GM12875 (cell line): ENCODE measurements at regions not wholly inside any gene's neighbourhood (a gene's known extent, or its start where the extent isn't known, plus 50 kb on each side); places are given as distances from the start of the nearest gene placed in this dataset.
"Not testable (repeated sequence)": the region's sequence is repeated elsewhere in the genome, so short reads cannot be mapped to it uniquely, and the experiment has no call there.

Experiments
- H3K4me3 ChIP-seq: one replicate; pipeline ENCODE4 v1.5.1; 2011; ENCODE audit warnings: low read depth, low read length, control low read depth
- TF ChIP-seq, protein P1 (sequence below): IDR thresholded peaks from 2 replicates; pipeline ENCODE4 v1.5.1; 2011; ENCODE audit warnings: low read depth, mild to moderate bottlenecking, control low read depth, inconsistent platforms, low read length, moderate library complexity, borderline replicate concordance; ENCODE audit not compliant: insufficient read depth

DNA sequence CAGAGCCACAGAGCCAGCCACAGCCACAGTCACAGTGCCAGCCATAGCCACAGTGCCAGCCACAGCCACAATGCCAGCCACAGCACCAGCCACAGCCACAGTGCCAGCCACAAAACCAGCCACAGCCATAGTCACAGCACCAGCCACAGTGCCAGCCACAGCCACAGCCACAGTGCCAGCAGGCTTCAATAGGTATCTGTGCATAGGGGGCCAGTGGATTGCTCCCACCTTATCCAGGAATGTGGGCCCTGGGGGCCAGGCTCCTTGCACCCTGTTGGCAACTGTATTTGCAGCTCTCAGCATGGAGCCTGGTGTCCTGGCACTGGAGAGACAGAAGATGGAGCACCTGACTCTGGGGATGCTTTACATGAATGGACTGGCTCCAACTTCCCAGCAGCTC is 111.7 kb upstream of the IRX2 start:
- TF ChIP-seq, protein P1, sequence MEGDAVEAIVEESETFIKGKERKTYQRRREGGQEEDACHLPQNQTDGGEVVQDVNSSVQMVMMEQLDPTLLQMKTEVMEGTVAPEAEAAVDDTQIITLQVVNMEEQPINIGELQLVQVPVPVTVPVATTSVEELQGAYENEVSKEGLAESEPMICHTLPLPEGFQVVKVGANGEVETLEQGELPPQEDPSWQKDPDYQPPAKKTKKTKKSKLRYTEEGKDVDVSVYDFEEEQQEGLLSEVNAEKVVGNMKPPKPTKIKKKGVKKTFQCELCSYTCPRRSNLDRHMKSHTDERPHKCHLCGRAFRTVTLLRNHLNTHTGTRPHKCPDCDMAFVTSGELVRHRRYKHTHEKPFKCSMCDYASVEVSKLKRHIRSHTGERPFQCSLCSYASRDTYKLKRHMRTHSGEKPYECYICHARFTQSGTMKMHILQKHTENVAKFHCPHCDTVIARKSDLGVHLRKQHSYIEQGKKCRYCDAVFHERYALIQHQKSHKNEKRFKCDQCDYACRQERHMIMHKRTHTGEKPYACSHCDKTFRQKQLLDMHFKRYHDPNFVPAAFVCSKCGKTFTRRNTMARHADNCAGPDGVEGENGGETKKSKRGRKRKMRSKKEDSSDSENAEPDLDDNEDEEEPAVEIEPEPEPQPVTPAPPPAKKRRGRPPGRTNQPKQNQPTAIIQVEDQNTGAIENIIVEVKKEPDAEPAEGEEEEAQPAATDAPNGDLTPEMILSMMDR, result no peak

DNA sequence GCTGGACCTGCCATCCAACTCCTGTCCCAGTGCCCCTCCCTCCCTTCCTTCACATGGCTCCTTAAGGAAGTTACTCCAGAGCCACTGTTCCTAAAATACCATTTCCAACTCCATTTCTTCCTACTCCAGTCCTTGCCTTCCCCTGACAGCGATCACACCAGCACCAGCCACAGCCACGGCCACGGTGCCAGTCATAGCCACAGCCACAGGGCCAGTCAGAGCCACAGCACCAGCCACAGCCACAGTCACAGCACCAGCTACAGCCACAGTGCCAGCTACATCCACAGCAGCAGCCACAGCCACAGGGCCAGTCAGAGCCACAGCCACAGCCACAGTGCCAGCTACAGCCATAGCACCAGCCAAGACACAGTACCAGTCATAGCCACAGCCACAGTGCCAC is 110.7 kb upstream of the IRX2 start:
- H3K4me3 ChIP-seq, result not testable (repeated sequence)

More for the DNA sequence above, 111.7 kb upstream of the IRX2 start:
- no peak overlapping the region for H3K4me3 ChIP-seq

DNA sequence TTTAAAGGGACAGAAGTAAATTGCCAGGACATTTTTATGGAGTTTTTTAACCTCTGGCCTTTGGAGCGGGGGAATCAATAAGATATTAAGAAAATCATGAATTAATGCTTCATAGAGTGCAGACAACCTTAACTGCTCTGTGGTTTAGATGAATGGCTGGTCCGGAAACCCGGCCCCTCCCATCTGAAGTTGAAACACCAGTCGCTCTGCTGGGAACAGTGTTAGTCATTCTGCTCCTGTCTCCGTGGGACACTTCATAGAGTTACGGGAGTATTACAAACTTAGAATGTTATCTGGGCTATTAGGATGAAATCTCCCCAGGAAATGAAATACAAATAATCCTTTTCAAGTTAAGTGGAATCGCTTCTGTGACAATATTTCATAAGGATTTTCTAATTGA is 110.1 kb upstream of the IRX2 start:
- TF ChIP-seq, protein P1, result no peak
- no peak overlapping the region for H3K4me3 ChIP-seq

DNA sequence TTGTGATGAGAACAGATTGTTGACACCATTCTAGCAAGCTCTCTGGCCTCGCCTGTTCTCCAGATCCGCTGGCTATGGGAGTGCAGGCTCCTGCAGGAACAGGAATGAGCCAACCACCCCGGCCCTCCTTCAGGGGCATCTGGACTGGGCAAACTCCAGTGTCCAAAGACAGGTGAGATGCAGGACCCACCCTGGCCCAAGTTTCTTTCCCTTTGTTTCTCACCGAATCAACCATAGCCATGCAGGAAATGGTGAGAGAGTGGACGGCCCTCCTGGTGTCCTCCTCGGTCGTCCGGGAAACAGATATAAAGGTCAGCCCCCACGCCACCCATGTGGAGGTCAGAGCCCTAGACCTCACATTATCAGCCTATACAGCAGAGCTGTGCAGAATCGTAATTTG is 108.6 kb upstream of the IRX2 start:
- H3K4me3 ChIP-seq, result no peak overlapping the region
- TF ChIP-seq, protein P1, result no peak

DNA sequence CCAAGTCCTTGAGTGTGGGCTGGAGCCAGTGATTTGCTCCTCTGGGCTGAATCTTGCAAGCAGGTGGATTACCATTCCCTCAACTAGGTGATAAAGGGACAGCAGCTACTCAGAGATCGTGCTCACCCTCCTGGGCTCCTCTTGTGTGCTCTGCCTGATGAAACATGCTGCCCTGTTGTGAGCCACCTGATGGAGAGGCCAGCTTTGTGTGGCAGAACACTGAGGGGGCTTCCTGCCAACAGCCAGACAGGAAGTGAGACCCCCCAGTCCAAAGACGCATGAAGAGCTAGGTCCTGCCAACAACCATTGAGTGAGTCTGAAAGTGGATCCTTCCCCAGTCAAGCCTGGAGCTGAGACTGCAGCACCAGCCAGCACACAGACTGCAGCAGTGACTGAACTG is 106.4 kb upstream of the IRX2 start:
- TF ChIP-seq, protein P1, result no peak
- no peak overlapping the region for H3K4me3 ChIP-seq

DNA sequence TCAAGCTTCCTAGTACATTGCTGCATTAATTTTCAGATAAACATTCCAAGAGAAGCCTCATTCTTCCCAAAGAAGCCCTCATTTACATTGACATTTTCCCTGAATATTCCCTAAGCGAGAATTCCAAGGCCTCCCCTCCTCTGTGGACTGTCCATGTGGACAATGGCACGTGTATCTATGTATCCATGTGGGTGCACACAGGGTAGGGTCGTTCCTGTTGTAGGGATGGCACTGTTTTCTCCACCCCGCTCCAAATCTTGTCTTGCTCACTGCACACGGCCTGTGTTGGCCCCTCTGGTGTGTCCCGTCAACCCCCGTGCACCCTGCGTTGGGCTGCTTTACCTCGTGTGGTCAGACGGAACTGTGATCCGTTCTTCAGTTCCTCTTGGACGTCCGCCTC is 104.7 kb upstream of the IRX2 start:
- no peak overlapping the region for H3K4me3 ChIP-seq
- TF ChIP-seq, protein P1, result no peak

DNA sequence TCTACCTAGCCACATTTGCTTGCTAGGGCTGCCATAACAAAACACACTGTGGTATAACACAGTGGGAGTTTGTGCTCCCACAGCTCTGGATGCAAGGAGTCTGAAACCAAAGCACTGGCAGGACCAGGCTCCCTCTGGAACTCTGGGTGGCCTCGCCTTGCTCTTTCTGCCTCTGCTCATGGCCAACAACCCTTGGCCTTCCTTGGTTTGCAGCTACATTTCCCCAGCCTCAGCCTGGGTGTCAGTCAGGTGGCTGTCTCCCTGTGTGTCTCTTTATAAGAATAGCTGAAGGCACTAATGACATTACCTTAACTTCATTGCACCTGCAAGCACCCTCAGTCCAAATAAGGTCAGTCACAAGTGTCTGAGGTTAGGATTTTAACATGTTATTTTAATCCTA is 101.0 kb upstream of the IRX2 start:
- no peak overlapping the region for H3K4me3 ChIP-seq
- TF ChIP-seq, protein P1, result no peak

DNA sequence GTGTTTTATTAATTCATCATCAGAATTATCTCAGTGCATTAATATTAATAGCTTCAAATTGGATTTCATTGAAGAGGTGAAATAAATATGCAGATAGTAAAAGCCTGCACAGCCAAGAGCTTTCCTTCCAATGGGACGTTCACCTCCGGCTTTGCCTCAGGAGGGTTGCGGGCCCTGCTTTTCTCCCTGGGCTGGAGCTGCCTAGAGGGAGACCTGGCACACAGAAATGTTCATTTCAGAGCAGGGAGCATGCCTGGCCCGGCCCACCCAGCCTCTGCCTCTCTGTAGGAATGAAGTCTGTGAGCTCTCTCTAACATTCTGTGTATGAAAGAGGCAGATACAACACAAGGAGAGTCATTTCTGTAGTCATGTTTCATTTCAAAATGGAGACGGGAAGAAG is 100.4 kb upstream of the IRX2 start:
- H3K4me3 ChIP-seq, result no peak overlapping the region
- TF ChIP-seq, protein P1, result no peak
